ENCODE measurements at regions not wholly inside any gene's neighbourhood (a gene's known extent, or its start where the extent isn't known, plus 50 kb on each side); places are given as distances from the start of the nearest gene placed in this dataset.
"Not testable (repeated sequence)": the region's sequence is repeated elsewhere in the genome, so short reads cannot be mapped to it uniquely, and the experiment has no call there.

DNA sequence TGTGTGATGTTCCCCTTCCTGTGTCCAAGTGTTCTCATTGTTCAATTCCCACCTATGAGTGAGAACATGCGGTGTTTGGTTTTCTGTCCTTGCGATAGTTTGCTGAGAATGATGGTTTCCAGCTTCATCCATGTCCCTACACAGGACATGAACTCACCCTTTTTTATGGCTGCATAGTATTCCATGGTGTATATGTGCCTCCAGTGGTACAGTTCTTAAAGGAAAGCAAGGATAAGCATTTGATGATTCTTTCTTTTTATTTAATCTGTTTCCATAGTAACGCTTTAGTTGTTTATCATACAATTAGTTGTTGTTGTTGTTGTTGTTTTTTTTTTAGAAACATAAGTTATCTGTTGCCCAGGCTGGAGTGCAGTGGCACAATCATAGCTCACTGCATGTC, 133.1 kb downstream of the TSEN15 start:
- not testable (repeated sequence) for TF ChIP-seq CTCF (conservative IDR thresholded peaks at IDR 0.05); ZFX (IDR thresholded peaks at IDR 0.05)

All from C4-2B (cell line).